AG09319 (cell line): ENCODE measurements at regions not wholly inside any gene's neighbourhood (a gene's known extent, or its start where the extent isn't known, plus 50 kb on each side); places are given as distances from the start of the nearest gene placed in this dataset.

Experiments used
- DNase-seq: peaks from one replicate; pipeline ENCODE4 v3.0.0-alpha.2; 2010; ENCODE audit warnings: low read depth; ENCODE audit errors: extremely low read depth
- CTCF ChIP-seq: IDR thresholded peaks from 2 replicates; pipeline ENCODE4 v1.5.1; 2011; ENCODE audit warnings: low read depth, mild to moderate bottlenecking, inconsistent platforms, low read length, moderate library complexity

DNA sequence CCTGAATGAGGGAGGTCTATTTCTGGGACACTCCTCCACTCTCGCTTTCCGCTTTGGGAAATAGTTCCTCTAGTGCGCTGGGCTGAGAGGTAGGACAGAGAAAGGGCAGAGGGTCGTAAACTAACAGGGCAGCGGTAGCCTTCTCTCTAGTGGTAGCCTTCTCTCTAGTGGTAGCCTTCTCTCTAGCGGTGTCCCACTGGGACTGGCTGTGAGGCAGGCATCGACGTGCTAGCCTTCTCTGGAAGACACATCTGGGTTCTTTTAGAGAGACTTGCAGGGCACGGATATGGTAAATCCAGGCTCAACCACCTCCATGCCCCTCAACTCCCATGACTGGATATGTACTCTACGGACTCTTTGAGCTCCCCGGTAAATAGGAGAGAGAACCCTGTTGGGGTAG, 74.7 kb upstream of the SLC22A16 start:
- TF ChIP-seq CTCF, result no peak

DNA sequence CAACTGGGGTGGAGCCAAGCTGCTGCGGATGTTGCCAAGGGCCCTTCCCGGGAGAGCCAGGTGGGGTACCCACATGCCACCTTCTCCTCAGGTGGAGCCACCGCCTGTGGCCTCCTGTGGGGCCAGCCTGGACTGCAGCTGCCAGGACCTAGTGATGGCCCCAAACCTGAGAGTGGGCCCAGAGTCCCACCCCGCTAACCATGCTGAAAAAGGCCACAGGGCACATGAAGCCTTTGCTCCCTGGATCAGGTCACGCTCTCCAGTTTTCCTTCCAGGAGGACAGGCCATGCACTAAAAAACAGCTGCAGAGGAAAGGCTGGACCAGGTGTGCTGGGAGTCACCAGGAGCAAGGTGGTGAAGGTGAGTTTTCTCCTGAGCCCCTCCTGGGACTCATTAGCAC, 73.9 kb upstream of the SLC22A16 start:
- DNase-seq, result no peak
- no peak for TF ChIP-seq CTCF

More for the DNA sequence above, 74.7 kb upstream of the SLC22A16 start:
- DNase-seq, result no peak

GRCh38 chr6:110549277-110549676, 72.9 kb upstream of the SLC22A16 start:
- no peak for TF ChIP-seq CTCF
- no peak for DNase-seq

GRCh38 chr6:110548110-110548847, 71.9 kb upstream of the SLC22A16 start:
- no peak for TF ChIP-seq CTCF
- DNase-seq, result no peak

GRCh38 chr6:110547266-110547964, 71.0 kb upstream of the SLC22A16 start:
- TF ChIP-seq CTCF, result no peak
- no peak for DNase-seq

- no peak for TF ChIP-seq CTCF
- no peak for DNase-seq
Measured at GRCh38 chr6:110545081-110545872, 68.9 kb upstream of the SLC22A16 start.

GRCh38 chr6:110544472-110544871, 68.1 kb upstream of the SLC22A16 start:
- no peak for DNase-seq
- TF ChIP-seq CTCF, result no peak
